NB4 (cell line): ENCODE measurements at regions not wholly inside any gene's neighbourhood (a gene's known extent, or its start where the extent isn't known, plus 50 kb on each side); places are given as distances from the start of the nearest gene placed in this dataset.

ENCODE experiments used
- DNase-seq: peaks from one replicate; pipeline ENCODE4 v3.0.0; 2010; ENCODE audit warnings: low read depth
- H3K4me3 ChIP-seq: one replicate; pipeline ENCODE4 v1.5.1; 2011; ENCODE audit warnings: mild to moderate bottlenecking, low read depth, low read length, moderate library complexity
- MYC ChIP-seq: IDR thresholded peaks from 2 replicates; pipeline ENCODE4 v1.6.1; 2011; ENCODE audit warnings: low read depth, low read length
- POLR2A ChIP-seq: IDR thresholded peaks from 2 replicates; pipeline ENCODE4 v1.6.1; 2011; ENCODE audit warnings: mild to moderate bottlenecking; ENCODE audit not compliant: insufficient read length; ENCODE audit errors: extremely low read depth
- TF ChIP-seq, protein P1 (sequence below): IDR thresholded peaks from one replicate; pipeline ENCODE4 v1.5.1; 2012; ENCODE audit warnings: low read depth, low read length
- TF ChIP-seq, protein P2 (sequence below): IDR thresholded peaks from 2 replicates; pipeline ENCODE4 v1.6.1; 2011; ENCODE audit warnings: low read depth, low read length

DNA sequence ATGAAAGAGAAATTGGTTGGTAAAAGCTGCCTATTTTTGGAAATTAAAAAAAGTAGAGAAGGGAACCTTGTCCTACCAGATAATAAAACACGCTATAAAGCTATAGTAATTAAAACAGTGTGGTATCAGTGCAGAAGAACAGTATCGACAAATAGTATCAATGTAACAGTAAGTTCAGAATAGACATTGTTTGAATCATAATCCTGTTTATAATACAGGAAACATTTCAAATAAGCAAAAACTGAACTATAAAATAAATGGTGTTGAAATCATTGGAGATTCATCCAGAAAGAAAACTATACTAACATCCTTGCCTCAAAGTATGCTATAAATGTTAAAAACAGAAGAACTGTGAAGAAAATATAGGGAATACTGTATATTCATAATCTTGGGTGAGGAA, 54.2 kb upstream of the NAP1L1 start:
- H3K4me3 ChIP-seq, result no peak overlapping the region
- DNase-seq, result no peak
- TF ChIP-seq, protein P1, sequence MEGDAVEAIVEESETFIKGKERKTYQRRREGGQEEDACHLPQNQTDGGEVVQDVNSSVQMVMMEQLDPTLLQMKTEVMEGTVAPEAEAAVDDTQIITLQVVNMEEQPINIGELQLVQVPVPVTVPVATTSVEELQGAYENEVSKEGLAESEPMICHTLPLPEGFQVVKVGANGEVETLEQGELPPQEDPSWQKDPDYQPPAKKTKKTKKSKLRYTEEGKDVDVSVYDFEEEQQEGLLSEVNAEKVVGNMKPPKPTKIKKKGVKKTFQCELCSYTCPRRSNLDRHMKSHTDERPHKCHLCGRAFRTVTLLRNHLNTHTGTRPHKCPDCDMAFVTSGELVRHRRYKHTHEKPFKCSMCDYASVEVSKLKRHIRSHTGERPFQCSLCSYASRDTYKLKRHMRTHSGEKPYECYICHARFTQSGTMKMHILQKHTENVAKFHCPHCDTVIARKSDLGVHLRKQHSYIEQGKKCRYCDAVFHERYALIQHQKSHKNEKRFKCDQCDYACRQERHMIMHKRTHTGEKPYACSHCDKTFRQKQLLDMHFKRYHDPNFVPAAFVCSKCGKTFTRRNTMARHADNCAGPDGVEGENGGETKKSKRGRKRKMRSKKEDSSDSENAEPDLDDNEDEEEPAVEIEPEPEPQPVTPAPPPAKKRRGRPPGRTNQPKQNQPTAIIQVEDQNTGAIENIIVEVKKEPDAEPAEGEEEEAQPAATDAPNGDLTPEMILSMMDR, result no peak
- TF ChIP-seq MYC, result no peak
- TF ChIP-seq POLR2A, result no peak

DNA sequence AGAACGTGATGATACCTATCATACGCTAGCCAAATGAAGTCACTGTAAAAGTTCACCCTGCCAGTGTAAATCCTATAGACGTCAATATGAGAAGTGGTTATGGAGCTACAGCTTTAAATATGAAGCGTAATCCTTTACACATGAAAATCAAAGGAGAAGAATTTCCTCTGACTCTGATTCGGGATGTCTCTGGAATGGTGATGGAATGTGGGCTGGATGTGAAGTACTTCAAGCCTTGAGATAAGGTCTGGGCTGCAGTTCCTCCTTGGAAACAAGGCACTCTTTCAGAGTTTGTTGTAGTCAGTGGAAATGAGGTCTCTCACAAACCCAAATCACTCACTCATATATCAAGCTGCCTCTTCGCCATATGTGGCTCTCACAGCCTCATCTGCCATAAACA, 53.1 kb upstream of the NAP1L1 start:
- H3K4me3 ChIP-seq, result peak overlapping the region; percentile 33
- TF ChIP-seq, protein P1, result no peak
- TF ChIP-seq MYC (no peak), POLR2A (no peak)
- TF ChIP-seq, protein P2, sequence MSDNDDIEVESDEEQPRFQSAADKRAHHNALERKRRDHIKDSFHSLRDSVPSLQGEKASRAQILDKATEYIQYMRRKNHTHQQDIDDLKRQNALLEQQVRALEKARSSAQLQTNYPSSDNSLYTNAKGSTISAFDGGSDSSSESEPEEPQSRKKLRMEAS, result no peak
- DNase-seq, result no peak

DNA sequence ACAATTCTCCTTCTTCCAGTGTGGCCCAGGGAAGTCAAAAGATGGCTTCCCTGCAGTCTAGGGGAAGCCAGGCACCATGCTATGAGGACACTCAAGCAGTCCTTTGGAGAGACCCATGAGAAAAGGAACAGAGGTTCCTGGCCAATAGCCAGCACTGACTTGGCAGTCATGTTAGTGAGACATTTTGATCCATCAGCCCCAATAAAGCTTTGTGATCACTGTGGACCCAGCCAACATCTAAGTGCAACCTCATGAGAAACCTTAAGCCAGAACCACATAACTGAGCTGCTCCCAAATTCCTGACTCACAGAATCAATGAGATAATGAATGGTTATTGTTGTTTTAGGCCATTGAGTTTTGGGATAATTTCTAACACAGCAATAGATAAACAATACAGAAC, 51.0 kb upstream of the NAP1L1 start:
- TF ChIP-seq, protein P2, result no peak
- TF ChIP-seq, protein P1, result no peak

More for the DNA sequence above, 51.0 kb upstream of the NAP1L1 start:
- H3K4me3 ChIP-seq, result no peak overlapping the region
- no peak for DNase-seq
